ENCODE measurements at regions not wholly inside any gene's neighbourhood (a gene's known extent, or its start where the extent isn't known, plus 50 kb on each side); places are given as distances from the start of the nearest gene placed in this dataset.

DNA sequence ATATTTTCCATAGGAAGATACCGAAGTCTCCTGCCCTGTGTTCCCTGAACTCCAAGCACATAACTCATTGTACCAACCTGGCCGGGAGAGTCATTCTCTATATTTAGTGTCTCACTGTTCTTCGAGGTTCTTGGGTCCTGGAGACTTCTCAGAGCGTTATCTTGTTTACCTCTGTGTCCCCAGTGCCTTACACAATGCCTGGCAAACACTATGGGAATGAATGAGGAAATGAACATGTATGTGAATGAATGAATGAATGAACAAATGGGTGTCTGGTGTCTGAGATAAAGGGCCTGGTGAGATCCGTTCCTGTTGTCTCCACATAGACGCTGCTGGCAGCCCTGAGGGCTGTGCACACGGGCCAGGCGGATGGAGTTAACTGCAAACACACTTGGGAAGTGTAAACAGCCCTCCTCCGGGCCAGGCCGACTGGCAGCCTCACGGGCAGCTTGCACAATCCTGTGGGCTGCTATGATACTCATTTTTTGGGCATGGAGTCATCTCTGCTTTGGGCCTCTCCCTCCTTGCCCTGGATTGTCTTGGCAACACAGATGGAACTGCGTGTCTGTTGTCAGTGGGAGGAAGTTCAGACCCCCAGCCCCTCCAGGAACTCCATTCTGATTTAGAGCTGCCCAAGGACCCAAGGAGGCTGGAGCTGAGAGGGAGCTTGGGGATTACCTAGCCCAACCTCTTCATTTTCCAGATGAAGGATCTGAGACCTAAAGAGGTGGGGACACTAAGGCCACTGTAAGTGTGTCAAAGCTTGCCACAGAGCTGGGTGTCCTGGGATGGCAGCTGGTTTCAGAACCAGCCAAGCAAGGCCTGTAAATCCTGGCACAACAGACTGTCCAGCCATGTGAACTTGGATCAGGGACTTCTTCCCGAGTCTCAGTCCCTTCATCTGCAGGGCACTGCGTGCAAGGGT is 124.4 kb downstream of the INHBB start:
- Histone ChIP-seq H3K4me3 (no peak overlapping the region), H3K36me3 (no peaks in the 10 kb centered on the region), H3K9me3 (replicated peaks) (peaks cover 9% of the 10 kb centered on the region), H3K27ac (replicated peaks) (peak overlapping the region; percentile 71), H3K4me1 (peaks cover 37% of the 10 kb centered on the region), H3K27me3 (ENCODE audit: low read depth) (no peaks in the 10 kb centered on the region)
- TF ChIP-seq, protein P1, sequence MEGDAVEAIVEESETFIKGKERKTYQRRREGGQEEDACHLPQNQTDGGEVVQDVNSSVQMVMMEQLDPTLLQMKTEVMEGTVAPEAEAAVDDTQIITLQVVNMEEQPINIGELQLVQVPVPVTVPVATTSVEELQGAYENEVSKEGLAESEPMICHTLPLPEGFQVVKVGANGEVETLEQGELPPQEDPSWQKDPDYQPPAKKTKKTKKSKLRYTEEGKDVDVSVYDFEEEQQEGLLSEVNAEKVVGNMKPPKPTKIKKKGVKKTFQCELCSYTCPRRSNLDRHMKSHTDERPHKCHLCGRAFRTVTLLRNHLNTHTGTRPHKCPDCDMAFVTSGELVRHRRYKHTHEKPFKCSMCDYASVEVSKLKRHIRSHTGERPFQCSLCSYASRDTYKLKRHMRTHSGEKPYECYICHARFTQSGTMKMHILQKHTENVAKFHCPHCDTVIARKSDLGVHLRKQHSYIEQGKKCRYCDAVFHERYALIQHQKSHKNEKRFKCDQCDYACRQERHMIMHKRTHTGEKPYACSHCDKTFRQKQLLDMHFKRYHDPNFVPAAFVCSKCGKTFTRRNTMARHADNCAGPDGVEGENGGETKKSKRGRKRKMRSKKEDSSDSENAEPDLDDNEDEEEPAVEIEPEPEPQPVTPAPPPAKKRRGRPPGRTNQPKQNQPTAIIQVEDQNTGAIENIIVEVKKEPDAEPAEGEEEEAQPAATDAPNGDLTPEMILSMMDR (IDR thresholded peaks at IDR 0.05; ENCODE audit: borderline replicate concordance) = no peak
- peak; percentile 72 for DNase-seq
- intact Hi-C loops (cut with micrococcal nuclease) = no loop called here

DNA sequence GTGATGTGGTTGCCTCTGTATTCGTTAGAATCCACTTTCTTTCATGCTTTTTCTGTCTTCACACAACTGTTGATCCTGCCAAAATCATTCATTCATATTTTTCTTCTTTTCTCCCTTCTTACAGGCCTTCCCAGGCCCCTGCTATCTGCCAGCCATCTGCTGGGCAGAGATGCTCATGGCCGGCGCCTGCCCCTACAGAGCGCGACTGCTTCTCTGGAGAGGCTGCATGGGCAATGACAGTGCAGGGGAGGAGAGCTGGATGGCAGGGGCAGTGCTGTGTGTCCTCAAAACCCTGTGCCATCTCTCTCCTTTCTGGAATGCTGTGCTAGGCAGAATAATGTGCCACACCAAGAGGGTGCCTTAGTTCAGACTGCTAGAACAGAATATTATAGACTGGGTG is 125.2 kb downstream of the INHBB start:
- intact Hi-C loops (cut with micrococcal nuclease) = no loop called here
- Histone ChIP-seq H3K4me3 (no peak overlapping the region), H3K9me3 (replicated peaks) (peaks cover 9% of the 10 kb centered on the region), H3K27me3 (ENCODE audit: low read depth) (no peaks in the 10 kb centered on the region), H3K27ac (replicated peaks) (peak overlapping the region; percentile 71), H3K36me3 (no peaks in the 10 kb centered on the region), H3K4me1 (peaks cover 32% of the 10 kb centered on the region)
- TF ChIP-seq, protein P1 (IDR thresholded peaks at IDR 0.05; ENCODE audit: borderline replicate concordance) = no peak
- DNase-seq = no peak

DNA sequence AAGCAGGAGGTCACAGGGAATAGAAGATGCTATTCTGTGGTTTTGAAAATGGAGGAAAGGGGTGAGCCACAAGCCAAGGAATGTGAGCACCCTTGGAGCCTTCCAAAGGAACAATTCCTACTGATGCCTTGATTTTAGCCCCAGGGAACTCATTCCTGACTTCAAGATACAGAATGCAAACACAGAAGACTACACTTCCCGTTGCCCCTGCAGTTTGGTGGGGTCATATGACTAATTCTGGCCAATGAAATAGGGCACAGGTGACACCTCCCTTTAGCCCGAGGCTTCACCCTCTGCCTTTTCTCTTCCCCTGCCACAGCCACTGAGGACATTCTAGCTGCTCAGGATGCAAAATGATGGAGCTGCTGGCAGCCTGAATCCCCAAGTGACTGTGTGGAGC is 126.1 kb downstream of the INHBB start:
- H3K4me1 ChIP-seq = peaks cover 24% of the 10 kb centered on the region
- H3K4me3 ChIP-seq = no peak overlapping the region
- no peak overlapping the region for H3K27ac ChIP-seq (replicated peaks)
- H3K9me3 ChIP-seq (replicated peaks) = peaks cover 9% of the 10 kb centered on the region
- intact Hi-C loops (cut with micrococcal nuclease) = no loop called here
- DNase-seq = no peak
- TF ChIP-seq, protein P1 (IDR thresholded peaks at IDR 0.05; ENCODE audit: borderline replicate concordance) = no peak
- peaks cover 3% of the 10 kb centered on the region for H3K27me3 ChIP-seq (ENCODE audit: low read depth)
- no peaks in the 10 kb centered on the region for H3K36me3 ChIP-seq

DNA sequence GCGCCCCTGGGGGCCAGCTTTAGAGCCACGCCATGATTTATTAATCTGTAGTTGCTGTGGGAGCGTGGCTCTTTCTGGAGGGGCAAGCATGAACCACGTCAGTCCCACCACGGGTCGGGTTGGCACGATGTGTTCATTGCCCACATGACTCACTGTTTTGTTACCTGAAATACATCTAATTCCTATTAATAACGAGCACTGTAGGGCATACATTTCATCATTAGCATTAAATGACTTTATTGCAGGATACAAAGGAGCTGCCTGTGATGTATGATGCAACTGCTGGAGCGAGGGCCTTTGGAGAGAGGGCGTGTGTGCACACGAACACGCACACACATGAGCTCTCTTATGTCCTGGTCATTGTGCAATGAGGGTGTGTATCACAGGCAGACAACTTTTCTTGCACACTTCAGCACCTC is 127.0 kb downstream of the INHBB start:
- Histone ChIP-seq H3K27me3 (ENCODE audit: low read depth) (peaks cover 9% of the 10 kb centered on the region), H3K9me3 (replicated peaks) (peaks cover 9% of the 10 kb centered on the region), H3K4me3 (no peak overlapping the region), H3K27ac (replicated peaks) (no peak overlapping the region), H3K36me3 (no peaks in the 10 kb centered on the region), H3K4me1 (peaks cover 23% of the 10 kb centered on the region)
- intact Hi-C loops (cut with micrococcal nuclease) = no loop called here
- no peak for DNase-seq
- TF ChIP-seq, protein P1 (IDR thresholded peaks at IDR 0.05; ENCODE audit: borderline replicate concordance) = no peak

DNA sequence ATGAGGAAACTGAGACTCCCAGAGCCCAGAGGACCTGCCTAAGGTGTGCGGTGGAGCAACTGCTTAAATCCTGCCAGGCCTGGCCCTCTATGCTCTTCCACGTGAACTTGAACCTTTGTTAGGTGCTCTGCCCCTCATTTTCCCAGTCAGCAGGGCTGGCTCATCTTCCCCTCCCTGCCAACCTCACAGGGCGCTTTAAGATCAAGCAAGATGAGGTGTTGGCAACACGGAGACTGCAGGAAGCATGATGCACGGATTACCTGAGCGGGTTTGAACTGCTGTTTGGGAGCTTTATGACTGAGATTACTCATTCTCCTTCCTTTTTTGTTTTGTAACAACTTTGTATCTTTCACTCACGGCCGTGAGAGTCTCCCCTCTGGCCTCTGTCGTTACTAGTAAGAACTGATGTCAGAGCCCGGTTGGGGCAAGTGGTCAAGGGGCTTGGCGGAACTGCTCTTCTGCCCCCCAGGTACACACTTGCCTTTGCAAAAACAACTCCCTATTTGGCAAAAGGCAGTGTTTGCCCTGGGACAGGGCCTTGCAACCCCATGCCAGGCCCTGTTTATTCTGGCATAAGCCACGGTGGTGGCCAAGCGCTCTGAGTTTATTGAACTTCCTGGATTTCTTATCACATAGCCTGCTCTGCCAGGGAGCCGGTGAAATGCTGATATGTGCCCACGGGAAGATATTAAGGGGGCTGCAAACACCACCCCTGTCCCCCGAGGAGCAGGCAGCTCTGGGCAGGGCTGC is 127.8 kb downstream of the INHBB start:
- Histone ChIP-seq H3K4me1 (peaks cover 23% of the 10 kb centered on the region), H3K27me3 (ENCODE audit: low read depth) (peaks cover 9% of the 10 kb centered on the region), H3K36me3 (no peaks in the 10 kb centered on the region), H3K27ac (replicated peaks) (no peak overlapping the region), H3K9me3 (replicated peaks) (peaks cover 9% of the 10 kb centered on the region), H3K4me3 (no peak overlapping the region)
- intact Hi-C loops (cut with micrococcal nuclease) = no loop called here
- no peak for DNase-seq
- TF ChIP-seq, protein P1 (IDR thresholded peaks at IDR 0.05; ENCODE audit: borderline replicate concordance) = no peak

All from left ventricle myocardium inferior (tissue), 1 donor.